Activated T-cell treated with anti-CD3 and anti-CD28 coated beads, Interleukin-2, amount 50 U/mL, for 24 hours (primary cell): ENCODE measurements at regions not wholly inside any gene's neighbourhood (a gene's known extent, or its start where the extent isn't known, plus 50 kb on each side); places are given as distances from the start of the nearest gene placed in this dataset.

Source experiments
- DNase-seq: peaks from one replicate; pipeline ENCODE4 v3.0.0-alpha.2; 2020
- H3K27ac Mint-ChIP-seq: 2 replicates; pipeline ENCODE4 v1.8.0; 2020; ENCODE audit warnings: mild to moderate bottlenecking, mixed read lengths
- H3K27me3 Mint-ChIP-seq: 2 replicates; pipeline ENCODE4 v1.8.0; 2020; ENCODE audit warnings: mixed read lengths
- H3K36me3 Mint-ChIP-seq: 2 replicates; pipeline ENCODE4 v1.8.0; 2020; ENCODE audit warnings: low read depth, mixed read lengths
- H3K4me1 Mint-ChIP-seq: 2 replicates; pipeline ENCODE4 v1.8.0; 2020; ENCODE audit warnings: low read depth, mixed read lengths
- H3K4me3 Mint-ChIP-seq: 2 replicates; pipeline ENCODE4 v1.8.0; 2020; ENCODE audit warnings: mild to moderate bottlenecking, moderate library complexity, mixed read lengths
- H3K9me3 Mint-ChIP-seq: 2 replicates; pipeline ENCODE4 v1.8.0; 2020; ENCODE audit warnings: mixed read lengths

DNA sequence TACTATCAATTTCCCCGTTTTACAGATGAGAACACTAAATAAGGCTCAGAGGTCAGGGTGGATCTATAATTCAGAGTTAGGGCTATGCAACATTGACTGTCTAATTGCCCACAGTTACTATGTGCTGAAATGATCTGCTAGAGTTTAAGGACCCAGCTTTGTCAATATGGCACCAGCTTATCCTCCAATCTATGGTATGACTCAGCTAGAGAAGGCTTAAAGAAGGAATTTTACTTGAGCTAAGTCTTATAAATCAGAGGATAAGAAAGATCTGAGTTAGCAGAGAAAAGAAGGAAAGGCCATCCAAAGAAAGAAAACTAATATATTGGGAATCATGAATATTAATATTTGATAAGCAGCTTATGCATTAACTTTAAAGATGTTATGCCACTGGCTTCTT is 78.1 kb downstream of the ASB9 start:
- Mint-ChIP-seq H3K27me3 (peaks cover 48% of the 10 kb centered on the region), H3K27ac (no peak overlapping the region), H3K36me3 (no peaks in the 10 kb centered on the region), H3K4me3 (no peak overlapping the region), H3K4me1 (no peaks in the 10 kb centered on the region), H3K9me3 (no peaks in the 10 kb centered on the region)
- DNase-seq: no peak

DNA sequence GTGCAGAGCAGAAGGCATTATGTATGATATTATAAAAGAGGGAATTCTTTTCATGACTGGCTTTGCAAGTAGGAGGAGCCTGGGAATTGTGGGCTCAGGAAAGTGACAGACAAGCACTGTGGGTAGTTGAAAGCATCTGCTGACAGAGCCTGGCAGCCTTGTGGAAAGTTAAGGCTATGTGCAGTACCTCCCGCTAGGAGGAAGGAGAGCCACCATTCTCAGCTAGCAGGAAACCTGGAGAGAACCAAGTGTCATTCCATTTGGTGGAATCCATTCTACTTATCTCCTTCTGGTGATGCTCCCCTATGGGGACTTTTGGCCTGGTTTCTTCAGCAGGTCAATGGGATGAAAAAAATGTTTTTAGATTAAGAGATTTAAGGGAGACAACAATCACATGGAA is 81.8 kb downstream of the ASB9 start:
- H3K36me3 Mint-ChIP-seq: no peaks in the 10 kb centered on the region
- H3K27me3 Mint-ChIP-seq: peaks cover 58% of the 10 kb centered on the region
- DNase-seq: no peak
- H3K27ac Mint-ChIP-seq: no peak overlapping the region
- H3K4me1 Mint-ChIP-seq: no peaks in the 10 kb centered on the region
- H3K9me3 Mint-ChIP-seq: no peaks in the 10 kb centered on the region
- H3K4me3 Mint-ChIP-seq: no peak overlapping the region

DNA sequence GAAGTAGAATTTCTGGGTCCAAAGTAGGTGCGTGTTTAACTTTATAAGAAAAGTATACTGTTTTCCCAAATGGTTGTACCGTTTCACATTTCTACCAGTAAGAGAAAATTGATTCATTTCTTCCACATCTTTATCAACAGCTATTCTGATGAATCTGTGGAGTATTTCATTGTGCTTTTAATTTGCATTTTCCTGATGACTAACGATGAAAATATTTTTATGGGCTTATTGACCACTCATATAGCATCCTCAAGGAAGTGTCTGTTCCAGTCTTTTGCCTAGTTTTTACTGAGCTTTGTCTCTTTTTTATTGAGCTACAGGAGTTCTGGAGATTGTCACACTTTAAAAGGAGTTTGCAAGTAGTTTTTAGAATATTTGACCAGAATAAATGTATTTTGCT is 92.6 kb downstream of the ASB9 start:
- no peaks in the 10 kb centered on the region for H3K4me1 Mint-ChIP-seq
- no peaks in the 10 kb centered on the region for H3K36me3 Mint-ChIP-seq
- DNase-seq: no peak
- peaks cover 30% of the 10 kb centered on the region for H3K27me3 Mint-ChIP-seq
- H3K27ac Mint-ChIP-seq: no peak overlapping the region
- no peak overlapping the region for H3K4me3 Mint-ChIP-seq
- H3K9me3 Mint-ChIP-seq: no peaks in the 10 kb centered on the region

DNA sequence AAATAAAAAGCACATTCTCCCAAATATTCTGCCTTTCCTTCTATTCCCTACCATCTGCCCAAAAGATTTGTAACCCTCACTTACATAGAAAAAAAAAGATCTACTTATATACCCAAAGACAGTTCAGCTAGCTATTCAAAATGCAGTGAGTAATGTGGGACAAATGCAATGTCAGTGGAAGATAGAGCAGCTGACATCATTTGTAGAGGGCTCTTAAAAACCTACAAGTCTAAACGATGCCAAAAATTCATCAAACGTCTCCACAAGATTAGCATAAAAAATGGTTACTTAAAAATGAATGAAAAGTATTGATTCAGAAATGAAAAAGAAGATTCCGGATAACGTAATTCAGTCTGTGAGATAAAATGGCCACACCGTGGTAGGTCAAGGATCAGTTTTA is 96.5 kb downstream of the ASB9 start:
- Mint-ChIP-seq H3K4me1 (peaks cover 8% of the 10 kb centered on the region), H3K36me3 (no peaks in the 10 kb centered on the region), H3K27ac (no peak overlapping the region), H3K4me3 (no peak overlapping the region), H3K27me3 (peaks cover 26% of the 10 kb centered on the region), H3K9me3 (no peaks in the 10 kb centered on the region)
- no peak for DNase-seq

DNA sequence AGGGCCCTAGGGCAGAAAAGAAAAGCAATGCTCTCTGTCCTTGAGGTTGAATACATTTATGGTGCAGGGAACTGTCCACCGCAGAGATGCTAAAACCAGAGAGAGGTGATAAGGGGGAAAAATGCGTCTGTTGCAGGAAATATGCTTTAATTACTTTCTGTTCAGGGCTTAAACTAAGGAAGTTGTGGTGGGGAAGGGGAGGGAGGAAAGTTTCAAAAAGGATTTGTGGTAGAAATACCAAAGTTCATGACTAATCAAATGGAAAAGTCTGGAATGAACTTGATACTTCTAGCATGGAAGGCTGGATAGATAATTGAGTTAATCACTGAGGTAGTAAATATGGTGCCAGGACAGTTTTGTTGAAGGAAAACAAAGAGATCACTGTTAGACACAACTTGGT is 99.0 kb downstream of the ASB9 start:
- no peak overlapping the region for H3K4me3 Mint-ChIP-seq
- no peaks in the 10 kb centered on the region for H3K36me3 Mint-ChIP-seq
- no peak overlapping the region for H3K27ac Mint-ChIP-seq
- H3K9me3 Mint-ChIP-seq: no peaks in the 10 kb centered on the region
- peaks cover 25% of the 10 kb centered on the region for H3K27me3 Mint-ChIP-seq
- DNase-seq: no peak
- H3K4me1 Mint-ChIP-seq: peaks cover 8% of the 10 kb centered on the region

DNA sequence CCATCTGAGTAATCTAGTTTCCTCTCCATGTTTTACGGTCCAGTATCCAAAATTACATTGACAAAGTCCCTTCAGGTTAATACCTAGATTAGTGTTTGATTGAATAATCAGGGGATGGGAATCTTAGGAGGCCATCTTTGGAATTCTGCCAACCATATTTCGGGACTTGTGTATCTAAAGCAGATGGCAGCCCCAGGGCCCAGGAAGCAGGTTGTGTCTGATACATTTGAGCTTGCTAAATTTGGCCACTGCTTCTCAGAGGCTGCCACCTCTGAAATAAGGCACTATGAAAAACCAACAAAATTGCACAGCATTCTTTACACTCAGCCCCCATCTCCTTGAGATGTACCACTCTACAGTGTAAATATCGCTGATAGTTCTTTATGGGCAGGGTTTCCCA is 102.1 kb downstream of the ASB9 start:
- H3K9me3 Mint-ChIP-seq: no peaks in the 10 kb centered on the region
- H3K4me3 Mint-ChIP-seq: no peak overlapping the region
- no peaks in the 10 kb centered on the region for H3K36me3 Mint-ChIP-seq
- H3K27ac Mint-ChIP-seq: no peak overlapping the region
- no peak for DNase-seq
- peaks cover 22% of the 10 kb centered on the region for H3K27me3 Mint-ChIP-seq
- peaks cover 8% of the 10 kb centered on the region for H3K4me1 Mint-ChIP-seq

DNA sequence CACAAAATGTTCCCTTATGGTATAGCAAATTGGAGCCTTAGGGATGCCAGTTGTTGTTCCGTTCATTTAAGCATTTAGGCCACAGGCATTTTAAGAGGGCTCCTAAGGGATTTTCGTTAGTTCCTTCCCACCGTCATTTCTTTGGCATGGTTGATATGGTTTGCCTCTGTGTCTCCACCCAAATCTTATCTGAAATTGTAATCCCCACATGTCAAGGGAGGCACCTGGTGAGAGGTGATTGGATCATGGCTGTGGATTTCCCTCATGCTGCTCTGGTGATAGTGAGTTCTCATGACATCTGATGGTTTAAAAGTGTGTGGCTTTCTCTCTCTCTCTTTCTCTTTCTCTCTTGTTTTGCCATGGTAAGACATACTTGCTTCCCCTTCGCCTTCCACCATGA is 104.1 kb downstream of the ASB9 start:
- Mint-ChIP-seq H3K4me1 (peaks cover 12% of the 10 kb centered on the region), H3K27ac (no peak overlapping the region), H3K4me3 (no peak overlapping the region), H3K36me3 (no peaks in the 10 kb centered on the region), H3K9me3 (peaks cover 2% of the 10 kb centered on the region), H3K27me3 (peaks cover 19% of the 10 kb centered on the region)
- DNase-seq: no peak

DNA sequence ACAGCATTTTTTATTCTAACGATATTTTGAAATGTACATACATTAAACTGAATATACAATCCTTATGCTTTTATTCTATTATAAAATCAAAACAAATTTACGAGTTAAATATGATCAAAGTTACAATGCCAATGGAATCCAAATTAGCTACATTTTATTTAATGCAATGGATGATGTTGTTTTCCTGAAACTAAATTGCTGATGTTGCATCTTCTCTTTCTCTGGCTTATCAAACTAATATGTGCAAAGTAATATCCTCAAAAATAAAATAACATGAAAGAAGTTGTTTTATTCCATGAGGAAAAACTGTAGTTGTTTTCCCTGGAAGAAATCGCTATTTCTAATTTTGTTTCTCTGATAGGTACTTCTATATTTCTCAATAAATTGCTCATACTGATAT is 106.8 kb downstream of the ASB9 start:
- Mint-ChIP-seq H3K4me1 (peaks cover 24% of the 10 kb centered on the region), H3K36me3 (no peaks in the 10 kb centered on the region), H3K27me3 (peaks cover 21% of the 10 kb centered on the region), H3K9me3 (peaks cover 2% of the 10 kb centered on the region), H3K27ac (no peak overlapping the region), H3K4me3 (no peak overlapping the region)
- no peak for DNase-seq

DNA sequence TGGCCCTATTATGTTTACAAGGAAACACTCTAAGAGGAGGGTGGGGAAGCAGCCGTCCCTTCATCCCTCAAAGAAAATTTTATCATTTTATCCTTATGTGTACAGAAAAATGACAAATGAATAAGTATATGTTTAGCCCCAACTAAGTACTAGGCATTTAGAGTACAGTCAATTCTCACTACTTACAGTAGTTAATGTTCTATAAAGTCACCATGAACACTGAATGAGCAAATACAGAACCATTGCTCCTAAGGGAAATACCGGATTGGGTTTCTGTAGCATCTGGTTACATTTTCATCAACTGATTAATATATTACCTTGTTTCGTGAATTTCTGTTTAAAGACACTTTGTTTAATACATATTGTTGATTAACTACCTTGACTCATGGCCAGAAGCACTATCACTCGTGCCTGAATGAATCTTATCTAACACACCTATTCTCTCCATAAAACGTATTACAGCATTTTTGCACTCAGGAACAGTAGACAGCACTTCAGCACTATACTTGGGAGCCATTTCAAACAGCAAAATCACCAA is 109.3 kb downstream of the ASB9 start:
- no peak overlapping the region for H3K27ac Mint-ChIP-seq
- peaks cover 36% of the 10 kb centered on the region for H3K4me1 Mint-ChIP-seq
- no peak overlapping the region for H3K4me3 Mint-ChIP-seq
- no peak for DNase-seq
- peaks cover 2% of the 10 kb centered on the region for H3K9me3 Mint-ChIP-seq
- H3K36me3 Mint-ChIP-seq: no peaks in the 10 kb centered on the region
- H3K27me3 Mint-ChIP-seq: peaks cover 26% of the 10 kb centered on the region

DNA sequence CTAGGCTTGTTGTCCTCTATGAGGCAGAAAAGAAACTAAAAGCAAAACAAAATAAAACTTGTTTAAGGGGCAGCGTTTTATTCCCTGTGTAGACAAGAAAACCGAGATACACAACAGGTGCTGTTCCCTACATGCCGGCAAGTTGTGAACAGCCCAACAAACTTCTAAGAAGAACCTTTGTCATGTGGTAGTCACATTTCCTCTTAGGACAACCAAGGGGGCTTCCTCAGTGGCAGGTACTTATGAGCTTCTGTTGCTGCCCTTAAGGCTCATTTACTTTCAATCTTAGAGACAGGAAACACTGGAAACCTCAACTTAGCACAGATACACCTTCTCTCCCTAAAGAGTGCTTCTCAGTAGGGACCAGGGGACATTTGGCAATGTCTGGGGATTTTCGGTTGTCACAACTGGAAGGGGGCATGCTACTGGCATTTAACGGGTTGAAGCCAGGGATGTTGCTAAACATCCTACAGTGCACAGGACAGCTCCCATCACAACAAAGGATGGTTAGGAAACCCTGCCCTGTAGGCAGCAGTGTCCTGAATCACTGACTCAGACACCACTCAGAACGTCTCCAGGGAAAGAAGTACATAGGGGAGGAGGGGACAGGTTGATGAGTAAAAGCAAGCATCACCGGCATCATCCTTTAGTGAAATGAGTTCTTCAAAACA is 111.0 kb downstream of the ASB9 start:
- peaks cover 40% of the 10 kb centered on the region for H3K4me1 Mint-ChIP-seq
- peak overlapping the region; percentile 52 for H3K4me3 Mint-ChIP-seq
- H3K27ac Mint-ChIP-seq: peak overlapping the region; percentile 96
- H3K9me3 Mint-ChIP-seq: peaks cover 2% of the 10 kb centered on the region
- peaks cover 38% of the 10 kb centered on the region for H3K27me3 Mint-ChIP-seq
- DNase-seq: peak; percentile 53
- H3K36me3 Mint-ChIP-seq: no peaks in the 10 kb centered on the region

DNA sequence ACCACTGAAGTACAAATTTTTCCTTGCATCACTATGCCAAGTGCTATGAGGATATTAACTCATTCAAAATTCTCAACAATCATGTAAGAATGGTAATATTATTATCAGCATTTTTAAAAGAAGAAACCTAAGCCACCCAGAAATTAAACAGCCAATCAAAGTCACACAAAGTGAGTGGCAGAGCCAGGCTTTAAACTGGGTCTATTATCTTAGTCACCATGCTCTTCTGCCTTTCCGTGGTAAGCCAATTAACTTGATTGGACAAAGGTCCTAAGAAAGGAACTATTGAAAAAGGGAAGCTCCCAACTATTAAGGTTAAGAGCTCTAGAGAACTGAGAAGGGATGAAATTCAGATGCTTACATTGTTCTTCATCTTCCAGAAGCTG is 111.5 kb downstream of the ASB9 start:
- Mint-ChIP-seq H3K27ac (peak overlapping the region; percentile 96), H3K4me3 (peak overlapping the region; percentile 52), H3K36me3 (no peaks in the 10 kb centered on the region), H3K9me3 (peaks cover 2% of the 10 kb centered on the region), H3K4me1 (peaks cover 40% of the 10 kb centered on the region), H3K27me3 (peaks cover 44% of the 10 kb centered on the region)
- DNase-seq: no peak

DNA sequence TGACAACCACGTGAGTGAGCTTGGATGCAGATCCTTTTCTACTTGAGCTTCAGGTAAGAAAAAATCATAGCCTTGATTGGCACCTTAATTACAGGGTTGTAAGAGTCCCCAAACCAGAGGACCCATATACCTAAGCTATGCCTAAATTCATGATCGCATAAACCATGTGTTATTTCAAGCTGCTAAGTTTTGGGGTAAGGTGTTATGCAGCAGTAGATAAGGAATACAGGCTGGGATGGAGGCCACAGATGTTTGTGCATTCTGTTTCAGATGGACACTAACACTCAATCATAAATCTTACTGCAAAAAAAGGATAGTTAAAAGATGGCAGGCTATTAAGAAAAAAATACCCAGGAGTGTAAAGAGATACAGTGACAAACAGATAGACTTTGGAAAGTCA is 112.3 kb downstream of the ASB9 start:
- Mint-ChIP-seq H3K36me3 (no peaks in the 10 kb centered on the region), H3K4me3 (no peak overlapping the region), H3K27me3 (peaks cover 49% of the 10 kb centered on the region), H3K27ac (no peak overlapping the region), H3K9me3 (peaks cover 2% of the 10 kb centered on the region), H3K4me1 (peaks cover 43% of the 10 kb centered on the region)
- DNase-seq: no peak

DNA sequence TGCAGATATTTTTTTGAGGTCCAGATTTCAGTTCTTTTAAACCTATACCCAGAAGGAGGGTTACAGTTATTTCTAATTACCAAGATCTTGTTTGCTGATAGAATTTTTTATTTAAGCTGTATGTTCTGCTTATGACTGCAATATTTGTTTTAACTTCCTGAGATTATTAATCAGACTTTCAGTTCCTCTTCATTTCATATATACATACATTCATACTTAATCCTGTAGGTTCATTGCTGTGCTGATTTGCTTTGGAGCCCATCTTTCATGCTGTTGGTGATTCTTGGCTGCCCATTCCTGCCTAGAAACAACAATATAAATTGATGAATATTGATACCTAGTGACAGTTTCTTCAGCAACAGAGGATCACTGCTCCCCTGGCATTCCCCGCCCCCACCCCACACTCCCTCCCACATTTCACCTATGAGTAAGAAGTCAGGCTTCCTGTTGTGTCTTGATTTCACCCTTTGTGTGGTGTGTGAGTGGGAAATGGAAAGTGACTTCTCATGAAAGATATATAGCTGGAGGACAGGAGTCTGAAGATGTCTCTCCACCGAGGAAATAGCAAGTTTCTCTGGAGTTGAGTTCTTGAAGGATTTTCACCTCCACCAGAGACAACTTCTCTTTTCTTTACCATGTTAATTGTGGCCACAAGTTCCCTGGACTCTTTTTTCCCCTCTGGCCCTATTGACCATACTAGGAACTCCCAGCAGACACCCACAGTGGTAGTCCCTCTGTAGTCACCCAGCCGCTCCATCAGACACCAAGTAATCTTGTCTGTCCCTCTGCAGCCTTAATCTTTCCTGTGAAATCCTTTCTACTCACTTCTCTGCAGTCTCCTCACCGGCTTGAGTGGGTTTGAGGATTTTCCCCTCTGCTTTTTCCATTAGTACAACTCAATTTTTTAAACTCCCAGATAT is 118.4 kb downstream of the ASB9 start:
- Mint-ChIP-seq H3K36me3 (no peaks in the 10 kb centered on the region), H3K4me3 (peak overlapping the region; percentile 53), H3K27ac (peak overlapping the region; percentile 89), H3K27me3 (peaks cover 55% of the 10 kb centered on the region), H3K9me3 (no peaks in the 10 kb centered on the region), H3K4me1 (peaks cover 32% of the 10 kb centered on the region)
- peak; percentile 42 for DNase-seq

DNA sequence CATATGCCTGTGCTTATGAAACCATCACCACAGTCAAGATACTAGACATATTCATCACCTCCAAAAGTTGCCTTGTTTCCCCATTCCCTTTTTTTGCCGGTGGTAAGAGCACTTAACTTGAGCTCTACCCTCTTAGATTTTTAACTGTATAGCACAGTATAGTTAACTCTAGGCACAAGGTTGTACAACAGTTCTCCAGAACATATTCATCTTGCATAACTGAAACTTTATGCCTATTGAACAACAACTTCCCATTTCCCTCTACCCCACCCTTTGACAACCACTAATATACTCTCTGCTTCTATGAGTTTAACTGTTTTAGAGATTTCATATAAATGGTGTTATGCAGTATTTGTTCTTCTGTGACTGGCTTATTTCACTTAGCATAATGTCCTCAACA is 119.3 kb downstream of the ASB9 start:
- H3K4me3 Mint-ChIP-seq: no peak overlapping the region
- no peak for DNase-seq
- peaks cover 49% of the 10 kb centered on the region for H3K27me3 Mint-ChIP-seq
- H3K4me1 Mint-ChIP-seq: peaks cover 30% of the 10 kb centered on the region
- H3K36me3 Mint-ChIP-seq: no peaks in the 10 kb centered on the region
- no peak overlapping the region for H3K27ac Mint-ChIP-seq
- H3K9me3 Mint-ChIP-seq: no peaks in the 10 kb centered on the region

DNA sequence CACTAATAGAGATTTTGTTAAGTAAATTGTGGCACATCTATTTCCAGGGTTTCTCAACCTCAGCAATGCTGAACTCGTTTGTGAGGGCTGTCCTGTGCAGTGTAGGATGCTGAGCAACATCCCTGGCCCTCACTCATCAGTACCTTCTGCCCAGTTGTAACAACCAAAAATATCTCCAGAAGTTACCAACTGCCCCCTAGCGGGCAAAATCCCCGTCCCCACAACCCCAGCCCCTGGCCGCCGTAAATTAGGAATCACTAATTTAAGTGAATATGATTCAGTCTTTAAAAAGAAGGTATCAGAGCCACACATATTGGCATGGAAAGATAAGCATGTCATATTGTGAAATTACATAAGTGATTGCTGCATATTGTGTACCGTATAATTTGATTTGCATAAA is 123.4 kb downstream of the ASB9 start:
- Mint-ChIP-seq H3K9me3 (no peaks in the 10 kb centered on the region), H3K27ac (no peak overlapping the region), H3K36me3 (no peaks in the 10 kb centered on the region), H3K4me1 (peaks cover 30% of the 10 kb centered on the region), H3K4me3 (no peak overlapping the region), H3K27me3 (peaks cover 43% of the 10 kb centered on the region)
- peak; percentile 47 for DNase-seq
